KBM-7 (cell line): ENCODE measurements at regions not wholly inside any gene's neighbourhood (a gene's known extent, or its start where the extent isn't known, plus 50 kb on each side); places are given as distances from the start of the nearest gene placed in this dataset.
"Not testable (repeated sequence)": the region's sequence is repeated elsewhere in the genome, so short reads cannot be mapped to it uniquely, and the experiment has no call there.

Experiments
- DNase-seq: peaks from one replicate; pipeline ENCODE4 v3.0.0-alpha.2; 2015
- in situ Hi-C: fragments of 300-500 bp; cut with MboI; formaldehyde crosslinking; loops from 2 replicates; pipeline ENCODE4 v1.14.3; 2020; ENCODE audit warnings: low sequenced_read_pairs, low pct_unique_long_range_greater_than_20kb, mixed read lengths

GRCh38 chrX:17941171-17941570 lies 80.1 kb upstream of the RAI2 start:
- DNase-seq, in situ Hi-C loops: not testable (repeated sequence)

- DNase-seq: no peak
- in situ Hi-C loops: no loop called here
Measured at GRCh38 chrX:17939724-17940123, 78.6 kb upstream of the RAI2 start.

- in situ Hi-C loops: no loop called here
- DNase-seq: no peak
Measured at GRCh38 chrX:17933856-17934255, 72.8 kb upstream of the RAI2 start.

GRCh38 chrX:17932781-17933180 lies 71.7 kb upstream of the RAI2 start:
- DNase-seq: no peak
- in situ Hi-C loops: no loop called here

- in situ Hi-C loops: no loop called here
Measured at GRCh38 chrX:17931855-17932254, 70.8 kb upstream of the RAI2 start.

GRCh38 chrX:17930850-17931249 lies 69.8 kb upstream of the RAI2 start:
- no peak for DNase-seq
- in situ Hi-C loops: no loop called here

More at GRCh38 chrX:17931855-17932254, 70.8 kb upstream of the RAI2 start:
- no peak for DNase-seq

GRCh38 chrX:17923546-17923945 lies 62.4 kb upstream of the RAI2 start:
- in situ Hi-C loops: no loop called here
- DNase-seq: no peak

- in situ Hi-C loops: no loop called here
- DNase-seq: no peak
Measured at GRCh38 chrX:17922303-17922702, 61.2 kb upstream of the RAI2 start.

GRCh38 chrX:17919896-17920446 lies 58.9 kb upstream of the RAI2 start:
- in situ Hi-C loops: no loop called here
- DNase-seq: no peak

- no peak for DNase-seq
- in situ Hi-C loops: no loop called here
Measured at GRCh38 chrX:17917945-17918577, 57.0 kb upstream of the RAI2 start.

- no peak for DNase-seq
- in situ Hi-C loops: no loop called here
Measured at GRCh38 chrX:17913801-17914200, 52.7 kb upstream of the RAI2 start.
